Erythroblast (primary cell): ENCODE measurements at regions not wholly inside any gene's neighbourhood (a gene's known extent, or its start where the extent isn't known, plus 50 kb on each side); places are given as distances from the start of the nearest gene placed in this dataset.
"Not testable (repeated sequence)": the region's sequence is repeated elsewhere in the genome, so short reads cannot be mapped to it uniquely, and the experiment has no call there.

Source experiments
- GATA1 ChIP-seq: IDR thresholded peaks from 2 replicates; pipeline ENCODE4 v1.6.1; 2011; ENCODE audit warnings: low read depth, mild to moderate bottlenecking, control low read depth, low read length, moderate library complexity
- POLR2A ChIP-seq: IDR thresholded peaks from 2 replicates; pipeline ENCODE4 v1.6.1; 2011; ENCODE audit warnings: mild to moderate bottlenecking, low read length

- TF ChIP-seq POLR2A, GATA1: not testable (repeated sequence)
These were observed 191.8 kb downstream of the EDEM1 start for GRCh38 chr3:5379266-5379665.
